Femur (tissue), 1 donor: ENCODE measurements at regions not wholly inside any gene's neighbourhood (a gene's known extent, or its start where the extent isn't known, plus 50 kb on each side); places are given as distances from the start of the nearest gene placed in this dataset.
"Not testable (repeated sequence)": the region's sequence is repeated elsewhere in the genome, so short reads cannot be mapped to it uniquely, and the experiment has no call there.

ENCODE experiments used
- DNase-seq: peaks from one replicate; pipeline ENCODE4 v3.0.0-alpha.2; 2017

DNA sequence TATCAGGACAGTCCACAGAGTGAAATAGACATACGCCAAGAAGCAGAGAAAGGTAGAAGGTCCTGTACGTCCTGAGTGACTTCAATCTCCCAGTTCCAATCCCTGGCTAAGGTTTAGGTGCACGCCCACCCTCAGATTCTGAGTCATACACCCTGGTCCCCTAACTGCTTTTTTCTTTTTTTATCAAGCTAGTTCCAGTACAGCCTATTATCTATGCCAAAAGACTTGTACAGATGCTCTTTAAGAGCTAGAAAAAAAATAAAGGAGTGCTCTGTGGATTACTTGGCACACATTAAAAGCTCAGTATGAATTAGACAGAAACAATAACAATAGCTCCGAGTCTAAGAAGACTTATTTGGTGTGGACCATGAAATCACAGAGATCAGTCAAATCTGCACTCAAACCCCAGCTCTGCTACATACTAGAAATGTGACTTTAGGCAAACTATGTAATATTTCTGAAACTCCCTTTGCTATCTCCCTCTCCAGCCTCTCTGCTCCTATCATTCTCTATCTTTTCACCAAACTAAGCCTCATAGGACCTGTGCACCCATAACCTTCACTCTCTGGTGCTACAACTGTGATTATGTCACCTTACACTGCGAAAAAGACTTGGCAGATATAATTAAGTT lies 168.8 kb upstream of the KCTD7 start:
- not testable (repeated sequence) for DNase-seq

DNA sequence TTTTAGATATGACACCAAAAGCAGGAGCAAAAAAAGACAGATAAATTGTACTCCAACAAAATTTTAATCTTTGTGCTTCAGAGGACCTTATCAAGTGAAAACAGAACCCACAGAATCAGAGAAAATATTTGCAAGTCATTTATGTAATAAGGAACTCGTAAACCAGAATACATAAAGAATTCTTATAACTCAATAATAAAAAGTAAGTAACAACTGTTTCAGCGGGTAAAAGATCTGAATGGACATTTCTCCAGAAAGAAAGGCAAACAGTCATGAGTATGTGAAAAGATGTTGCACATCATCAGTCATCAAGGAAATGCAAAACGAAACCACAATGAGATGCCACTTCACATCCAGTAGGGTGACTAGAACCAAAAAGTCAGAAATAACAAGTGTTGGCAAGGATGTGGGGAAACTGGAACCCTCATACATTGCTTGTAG lies 167.7 kb upstream of the KCTD7 start:
- no peak for DNase-seq

DNA sequence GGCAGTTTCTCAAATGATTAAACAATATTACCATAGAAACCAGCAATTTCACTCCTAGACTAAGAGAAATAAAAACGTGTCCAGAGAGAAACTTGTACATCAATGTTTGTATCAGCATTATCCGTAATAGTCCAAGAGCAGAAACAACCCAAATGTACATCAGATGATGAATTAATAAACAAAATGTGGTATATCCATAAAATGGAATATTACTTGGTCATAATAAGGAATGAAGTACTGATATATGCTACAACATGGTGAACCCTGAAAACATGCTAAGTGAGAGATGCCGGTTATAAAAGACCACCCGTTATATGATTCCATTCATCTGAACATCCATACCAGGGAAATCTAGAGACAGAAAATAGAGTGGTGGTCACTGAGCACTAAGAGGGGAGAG lies 167.3 kb upstream of the KCTD7 start:
- DNase-seq: not testable (repeated sequence)

DNA sequence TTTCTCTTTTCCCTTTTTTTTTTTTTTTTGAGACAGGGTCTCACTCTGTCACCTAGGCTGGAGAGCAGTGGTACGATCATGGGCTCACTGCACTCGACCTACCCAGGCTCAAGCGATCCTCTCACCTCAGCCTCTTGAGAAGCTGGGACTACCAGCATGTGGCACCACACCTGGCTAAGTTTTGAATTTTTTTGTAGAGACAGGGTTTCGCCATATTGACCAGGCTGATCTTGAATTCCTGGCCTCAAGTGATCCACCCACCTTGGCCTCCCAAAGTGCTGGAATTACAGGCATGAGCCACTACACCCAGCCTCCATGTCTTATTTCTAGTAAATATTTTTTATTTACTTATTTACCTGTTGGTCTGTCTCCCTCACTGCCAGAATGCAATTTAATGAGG lies 165.8 kb upstream of the KCTD7 start:
- DNase-seq: not testable (repeated sequence)

DNA sequence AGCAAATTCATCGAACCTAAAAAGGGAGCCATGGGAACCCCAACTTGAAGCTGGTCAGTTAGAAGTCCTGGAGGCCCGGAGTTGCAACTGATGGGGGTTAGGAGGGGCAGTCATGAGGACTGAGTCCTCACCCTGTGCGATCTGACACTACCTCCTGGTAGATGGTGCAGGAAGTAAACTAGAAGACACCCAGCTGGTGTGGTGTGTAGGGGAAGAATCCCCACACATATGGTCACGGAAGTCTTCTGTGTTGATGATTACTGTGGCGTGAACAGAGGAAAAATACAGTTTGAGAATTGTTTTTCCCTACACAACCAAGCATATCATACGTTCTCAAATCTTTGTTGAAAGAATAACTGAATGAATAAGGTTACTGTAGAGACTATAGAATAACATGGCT lies 164.6 kb upstream of the KCTD7 start:
- no peak for DNase-seq

DNA sequence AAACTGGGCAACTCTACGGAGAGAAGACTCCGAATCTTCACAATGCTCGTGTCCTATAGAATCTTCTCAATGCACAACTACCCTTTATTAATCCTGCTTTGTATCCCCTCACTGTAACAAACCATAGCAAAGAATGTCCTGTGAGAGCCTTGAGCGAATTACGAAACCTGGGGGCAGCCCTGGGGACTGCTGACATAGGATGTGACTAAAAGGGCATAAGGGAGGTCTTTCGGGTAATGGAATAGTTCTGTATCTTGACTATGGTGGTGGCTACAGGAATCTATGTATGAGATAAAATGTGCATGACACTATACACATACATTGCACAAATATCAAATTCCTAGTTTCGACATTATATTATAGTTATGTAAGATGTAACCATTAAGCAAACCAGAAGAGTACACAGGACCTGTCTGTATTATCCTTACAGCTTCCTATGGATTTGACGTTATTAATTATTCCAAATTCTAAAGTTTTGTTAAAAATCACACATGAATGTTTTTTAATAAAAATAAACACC lies 162.5 kb upstream of the KCTD7 start:
- no peak for DNase-seq

DNA sequence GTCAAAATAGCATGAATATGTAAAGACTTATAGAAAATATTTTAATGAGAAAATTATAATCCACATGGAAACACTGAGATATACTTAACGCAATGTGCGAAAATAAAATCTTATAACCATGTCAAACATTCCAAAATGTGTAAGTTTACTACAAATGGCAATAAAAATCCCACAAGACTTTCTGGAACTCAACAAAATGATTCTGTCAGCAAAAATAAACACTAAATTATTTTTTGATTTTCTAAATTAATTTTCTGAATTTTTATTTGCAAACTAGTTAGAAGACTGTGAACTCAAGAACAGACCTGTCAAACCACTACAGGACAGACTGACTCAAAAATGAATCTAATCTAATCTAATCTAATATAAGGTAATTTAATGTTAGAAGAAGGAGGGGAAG lies 160.8 kb upstream of the KCTD7 start:
- DNase-seq: no peak

DNA sequence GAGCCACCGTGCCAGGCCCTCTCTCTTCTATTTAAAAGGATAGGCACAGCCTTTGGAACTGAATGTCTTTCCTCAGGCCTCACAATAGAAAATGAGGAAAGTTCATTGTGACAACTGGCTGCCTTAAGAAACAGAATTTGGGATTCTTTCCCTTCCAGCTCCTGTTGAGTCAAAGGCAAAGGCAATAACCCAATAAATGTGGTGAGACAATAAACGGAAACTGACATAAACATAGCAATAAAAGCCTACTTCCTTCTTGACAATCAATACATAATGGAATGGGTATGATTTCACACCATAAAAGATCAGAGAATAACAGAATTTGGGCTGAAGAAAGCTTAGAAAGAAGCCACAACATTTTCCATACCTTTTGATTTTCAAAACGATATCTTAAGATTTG lies 155.6 kb upstream of the KCTD7 start:
- not testable (repeated sequence) for DNase-seq

DNA sequence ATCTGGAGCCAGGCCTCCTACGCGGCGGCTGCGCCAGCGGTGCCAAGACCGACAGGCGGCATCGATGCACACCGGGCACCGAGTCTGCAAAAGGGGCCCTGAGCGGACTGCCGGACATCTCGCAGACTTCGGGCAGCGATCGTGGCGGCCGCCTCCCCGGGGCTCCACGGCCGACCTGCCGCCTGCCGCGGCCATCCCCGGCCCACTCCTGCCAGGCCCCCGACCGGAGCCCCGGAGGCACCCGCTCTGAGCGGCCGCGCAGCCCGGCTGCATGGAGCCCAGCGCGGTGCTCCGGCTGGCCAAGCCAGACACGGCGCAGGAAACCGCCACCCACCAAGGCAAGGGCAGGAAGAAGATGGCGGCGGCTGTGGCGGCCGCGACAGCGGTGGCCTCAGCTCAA lies 154.2 kb upstream of the KCTD7 start:
- no peak for DNase-seq

DNA sequence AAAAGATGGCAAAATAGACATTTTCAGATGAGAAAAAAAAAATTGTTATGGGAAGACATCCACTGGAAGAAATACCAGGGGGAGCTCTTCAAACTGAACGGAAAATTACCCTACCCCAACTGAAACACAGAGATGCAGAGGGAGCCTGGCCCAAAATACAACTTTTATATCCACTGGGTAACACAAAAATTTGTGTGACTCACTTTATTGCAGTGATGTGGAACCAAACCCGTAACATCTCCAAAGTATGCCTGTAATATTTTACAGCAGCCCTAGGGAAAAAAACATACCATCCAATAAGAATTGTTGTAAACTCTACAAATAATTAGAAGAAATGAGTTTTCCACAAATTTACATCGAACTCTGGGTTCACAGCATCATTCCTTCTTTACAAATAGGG lies 152.6 kb upstream of the KCTD7 start:
- DNase-seq: not testable (repeated sequence)

DNA sequence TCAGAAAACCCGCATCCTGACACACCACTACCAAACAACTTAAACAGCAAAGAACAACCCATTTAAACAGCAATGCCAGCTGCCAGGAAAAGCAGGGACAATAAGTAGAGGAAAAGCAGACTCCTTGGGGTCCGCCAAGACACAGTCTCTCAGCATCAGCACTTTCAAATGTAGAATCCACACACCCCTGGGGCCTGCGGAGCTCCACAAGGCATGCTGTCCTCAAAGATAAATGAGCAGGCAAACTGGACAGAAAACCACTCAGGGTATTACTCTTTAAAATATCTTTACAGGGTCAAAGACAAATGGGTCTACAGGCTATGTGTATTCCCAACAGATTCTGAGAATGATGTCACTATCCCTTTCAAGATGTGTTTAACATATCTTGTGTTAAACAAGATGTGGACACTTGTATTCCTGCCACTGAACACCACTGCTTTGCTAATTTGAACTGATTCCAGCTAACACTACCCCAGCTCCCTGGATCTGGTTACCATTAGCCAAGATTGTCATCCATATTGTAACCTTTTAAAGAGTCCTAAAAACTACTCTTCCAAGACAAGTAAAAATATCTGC lies 150.8 kb upstream of the KCTD7 start:
- DNase-seq: not testable (repeated sequence)

DNA sequence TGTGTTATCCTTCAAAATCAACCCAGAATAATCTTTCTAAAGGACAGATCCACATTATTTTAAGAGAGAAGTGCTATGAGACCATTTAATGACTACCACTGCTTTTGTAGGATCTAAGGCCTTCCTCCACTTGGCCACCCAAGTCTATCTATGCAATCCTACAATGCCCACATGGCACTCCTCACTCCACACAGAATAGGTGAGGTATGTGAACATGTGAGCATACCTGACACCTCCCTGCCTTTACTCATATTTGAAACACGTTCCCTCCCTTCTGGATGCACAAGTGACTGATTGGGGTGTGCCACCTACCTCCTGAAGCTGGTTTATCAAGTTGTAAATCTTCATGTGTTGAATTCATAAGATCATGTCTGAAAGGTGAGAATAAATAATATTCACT lies 147.5 kb upstream of the KCTD7 start:
- not testable (repeated sequence) for DNase-seq

DNA sequence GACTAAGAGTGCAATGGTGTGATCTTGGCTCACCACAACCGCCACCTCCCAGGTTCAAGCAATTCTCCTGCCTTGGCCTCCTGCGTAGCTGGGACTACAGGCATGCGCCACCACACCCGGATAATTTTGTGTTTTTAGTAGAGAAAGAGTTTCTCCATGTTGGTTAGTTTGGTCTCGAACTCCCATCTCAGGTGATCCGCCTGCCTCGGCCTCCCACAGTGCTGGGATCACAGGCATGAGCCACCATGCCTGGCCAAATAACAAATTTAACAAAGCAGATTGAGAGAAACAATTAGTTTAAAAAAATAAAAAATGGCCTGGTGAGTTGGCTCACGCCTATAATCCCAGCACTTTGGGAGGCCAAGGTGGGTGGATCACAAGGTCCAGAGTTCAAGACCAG lies 139.6 kb upstream of the KCTD7 start:
- not testable (repeated sequence) for DNase-seq

DNA sequence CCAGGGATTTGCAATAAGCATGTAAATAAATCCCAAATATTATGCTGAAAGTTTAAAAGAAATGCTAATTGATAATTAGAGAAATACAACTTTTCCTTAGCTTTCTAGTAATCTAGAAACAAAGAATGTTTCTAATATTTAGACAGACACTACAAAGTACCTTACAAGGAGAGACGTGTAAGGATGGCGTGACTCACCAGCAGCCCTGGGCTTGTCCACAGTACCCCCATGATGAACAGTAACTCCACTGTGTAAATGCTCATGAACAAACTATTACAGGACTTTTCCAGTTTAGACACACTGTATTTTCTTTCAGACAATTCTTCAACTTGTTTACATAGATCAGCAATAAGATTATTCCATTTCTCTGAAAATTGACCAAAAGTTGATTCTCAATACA lies 138.9 kb upstream of the KCTD7 start:
- DNase-seq: not testable (repeated sequence)

DNA sequence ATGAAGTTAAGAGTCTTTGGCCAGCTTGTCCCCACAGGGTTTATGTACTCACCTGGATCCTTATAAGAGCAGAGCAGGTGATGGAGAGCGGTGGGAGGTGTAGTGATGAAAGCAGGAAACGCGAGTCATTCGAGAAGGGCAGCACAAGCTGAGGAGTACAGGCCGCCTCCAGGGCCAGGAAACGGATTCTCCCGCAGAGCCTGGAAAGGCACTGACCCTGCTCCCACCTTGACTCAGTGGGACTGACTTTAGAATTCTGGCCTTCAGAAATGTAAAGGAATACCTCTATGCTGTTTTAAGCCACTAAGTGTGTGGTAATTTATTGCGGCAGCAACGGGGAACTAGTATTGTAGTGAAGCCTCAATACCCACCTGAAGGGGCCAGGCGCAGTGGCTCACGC lies 137.7 kb upstream of the KCTD7 start:
- DNase-seq: not testable (repeated sequence)

DNA sequence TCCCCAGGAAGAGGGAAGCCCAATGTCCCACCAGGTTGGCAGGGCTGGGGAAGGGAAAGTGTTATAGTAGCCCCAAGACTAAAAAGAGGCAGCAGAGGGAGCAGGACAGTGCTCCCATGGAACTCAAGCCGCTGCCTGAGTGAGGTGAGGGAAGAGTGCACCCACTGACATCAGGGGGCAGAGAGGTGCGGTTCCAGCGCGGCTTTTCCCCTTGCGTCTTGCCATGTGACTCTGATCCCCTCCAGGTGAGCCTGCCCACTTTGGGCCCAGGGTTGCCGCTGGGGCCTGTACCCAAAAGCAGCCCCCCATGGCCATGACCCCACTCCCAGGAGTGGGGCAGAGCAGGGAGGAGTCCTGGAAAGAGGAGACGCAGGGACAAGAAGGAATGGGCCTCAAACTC lies 136.3 kb upstream of the KCTD7 start:
- not testable (repeated sequence) for DNase-seq

DNA sequence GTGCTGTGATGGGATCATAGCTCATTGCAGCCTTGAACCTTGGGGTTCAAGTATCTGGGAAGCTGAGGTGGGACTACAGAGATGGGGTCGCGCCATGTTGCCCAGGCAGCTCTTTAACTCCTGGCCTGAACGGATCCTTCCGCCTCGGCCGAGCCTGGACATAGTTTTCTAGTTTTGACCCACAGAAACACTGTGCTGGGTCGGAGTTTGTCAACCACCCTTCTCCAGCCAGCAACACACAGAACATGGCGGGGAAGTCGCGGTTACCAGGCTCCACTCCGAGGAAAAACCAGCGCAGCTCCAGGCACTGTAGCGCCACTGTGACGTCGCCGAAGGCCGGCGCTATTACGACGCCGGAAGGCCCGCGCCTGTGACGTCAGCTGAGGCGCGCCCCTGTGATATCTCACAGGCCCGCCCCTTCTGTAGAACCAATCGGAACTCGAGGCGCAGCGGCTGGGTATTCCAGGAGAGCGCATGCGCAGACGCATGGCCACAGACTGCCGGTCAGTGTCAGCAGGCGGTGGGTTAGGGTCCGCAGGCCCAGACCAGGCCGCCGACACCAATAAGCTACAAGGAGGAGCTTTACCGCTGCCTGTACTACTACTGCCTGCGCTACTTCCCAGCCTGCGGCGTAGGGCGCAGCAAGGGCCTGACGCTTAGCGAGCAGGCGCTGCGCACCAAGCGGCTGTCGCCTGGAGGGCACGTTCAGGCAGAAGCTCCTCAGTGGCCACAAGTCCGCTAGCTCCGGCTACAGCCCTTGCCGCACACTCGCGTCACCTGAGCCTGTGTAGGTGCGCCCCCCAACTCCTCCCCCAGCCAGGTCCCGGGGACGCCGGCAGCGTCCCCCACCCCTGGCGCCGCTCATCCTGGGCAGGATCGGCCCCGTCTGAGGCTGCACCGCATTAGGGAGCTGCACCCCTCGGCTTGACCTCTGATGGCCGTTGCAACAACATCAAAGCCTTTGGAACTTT lies 135.2 kb upstream of the KCTD7 start:
- peak; percentile 98 for DNase-seq

DNA sequence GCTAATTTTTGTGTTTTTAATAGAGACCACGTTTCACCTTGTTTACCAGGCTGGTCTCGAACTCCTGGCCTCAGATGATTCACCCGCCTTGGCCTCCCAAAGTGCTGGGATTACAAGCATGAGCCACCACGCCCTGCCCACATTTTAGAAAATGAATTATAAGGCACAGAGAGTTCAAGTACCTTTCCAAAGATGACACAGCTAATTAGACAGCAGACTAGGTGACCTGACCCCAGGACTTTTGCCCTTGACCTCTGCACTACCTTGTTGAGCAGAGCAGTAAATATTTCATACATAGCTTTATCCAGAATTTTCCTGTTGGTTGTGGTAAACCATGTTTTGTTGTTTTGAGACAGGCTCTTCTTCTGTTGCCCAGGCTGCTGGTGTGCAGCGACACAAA lies 131.3 kb upstream of the KCTD7 start:
- no peak for DNase-seq

DNA sequence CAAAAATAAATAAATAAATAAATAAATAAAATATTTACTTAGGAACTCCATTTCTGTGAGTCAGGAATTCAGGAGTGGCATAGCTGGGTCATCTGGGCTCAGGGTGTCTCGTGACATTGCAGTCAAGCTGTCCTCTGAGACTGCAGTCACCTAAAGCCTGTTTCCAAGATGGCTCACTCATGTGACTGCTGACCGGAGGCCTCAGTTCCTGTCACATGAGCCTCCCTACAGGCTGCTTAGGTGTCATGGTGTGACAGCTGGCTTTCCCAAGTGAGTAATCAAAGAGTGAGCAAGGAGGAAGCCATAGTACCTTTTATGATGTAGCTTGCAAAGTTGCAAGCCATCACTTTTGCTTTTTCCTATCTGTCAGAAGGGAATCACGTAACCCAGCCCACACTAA lies 128.6 kb upstream of the KCTD7 start:
- DNase-seq: no peak

DNA sequence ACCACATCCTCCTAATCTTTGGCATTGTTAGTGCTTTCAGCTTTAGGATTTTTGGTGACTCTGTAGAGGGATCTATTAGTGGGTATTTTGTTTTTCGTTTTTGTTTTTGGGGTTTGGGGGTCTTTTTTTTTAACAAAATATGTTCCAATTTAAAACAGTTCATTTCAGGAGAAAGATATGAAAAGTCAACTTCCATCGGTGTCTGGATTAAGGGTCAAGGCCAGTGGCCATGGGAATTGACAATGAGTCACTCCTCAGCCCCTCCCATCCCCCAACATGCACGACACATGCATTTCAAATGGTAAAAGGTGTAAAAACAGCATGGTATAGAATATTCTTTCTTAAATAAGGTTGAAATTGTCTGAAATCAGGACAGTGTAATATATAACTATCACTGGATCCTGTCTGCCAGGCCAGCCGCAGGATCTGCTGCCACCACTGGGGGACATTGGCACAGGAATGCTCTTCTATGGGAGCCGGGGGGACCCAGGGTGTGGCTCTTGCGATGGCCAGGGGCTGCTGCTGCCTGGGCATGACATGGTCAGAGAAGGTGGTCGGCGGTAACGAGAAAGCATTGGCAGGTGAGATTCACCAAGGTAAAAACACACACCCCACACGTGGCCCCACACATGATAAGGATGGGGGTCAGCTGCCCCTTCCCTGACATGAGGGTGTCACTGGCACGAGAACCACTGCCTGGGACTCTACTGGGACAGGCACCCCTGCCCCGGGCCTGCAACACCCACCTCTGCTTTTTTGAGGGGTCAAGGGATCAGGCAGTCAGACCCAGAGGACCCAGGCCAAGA lies 126.2 kb upstream of the KCTD7 start:
- no peak for DNase-seq

DNA sequence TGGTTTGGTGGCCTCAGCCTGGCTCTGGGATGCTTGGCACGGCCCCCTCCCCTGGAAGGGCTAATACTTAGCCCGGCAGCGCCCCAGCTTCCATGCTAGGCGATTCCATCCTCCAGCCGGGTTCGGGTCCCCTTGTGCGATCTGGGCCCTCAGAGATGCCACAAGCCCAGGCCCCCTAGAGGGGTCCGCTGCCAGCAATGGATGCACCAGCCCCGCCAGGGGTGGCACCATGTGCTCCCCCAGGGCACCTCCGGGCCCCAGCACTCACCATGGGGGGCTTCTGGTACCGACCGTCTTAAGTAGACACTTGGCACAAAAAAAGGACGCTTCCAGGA lies 125.7 kb upstream of the KCTD7 start:
- DNase-seq: no peak

DNA sequence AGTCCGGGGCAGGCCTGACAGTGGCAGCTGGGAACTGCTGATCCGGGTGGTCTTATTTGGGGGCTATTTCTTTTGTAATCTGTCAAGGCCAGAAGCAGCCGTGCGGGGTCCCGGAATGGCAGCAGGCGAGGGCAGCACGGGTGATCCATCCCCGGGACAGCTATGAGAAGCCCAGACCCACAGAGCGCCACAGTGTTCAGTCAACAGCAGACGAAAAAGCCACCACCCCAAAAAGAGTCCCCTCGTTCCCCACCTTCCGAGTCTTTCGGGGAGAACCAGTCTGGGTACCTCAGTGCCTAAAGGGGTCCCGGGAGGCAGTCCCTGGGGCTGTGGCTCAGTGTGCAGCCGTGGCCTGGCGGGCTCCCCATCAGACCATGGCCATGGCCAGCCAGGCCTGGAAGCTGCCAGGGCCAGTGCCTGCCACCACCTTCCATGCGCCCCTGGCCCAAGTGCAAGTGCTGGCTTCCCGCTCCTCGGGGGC lies 125.1 kb upstream of the KCTD7 start:
- no peak for DNase-seq

DNA sequence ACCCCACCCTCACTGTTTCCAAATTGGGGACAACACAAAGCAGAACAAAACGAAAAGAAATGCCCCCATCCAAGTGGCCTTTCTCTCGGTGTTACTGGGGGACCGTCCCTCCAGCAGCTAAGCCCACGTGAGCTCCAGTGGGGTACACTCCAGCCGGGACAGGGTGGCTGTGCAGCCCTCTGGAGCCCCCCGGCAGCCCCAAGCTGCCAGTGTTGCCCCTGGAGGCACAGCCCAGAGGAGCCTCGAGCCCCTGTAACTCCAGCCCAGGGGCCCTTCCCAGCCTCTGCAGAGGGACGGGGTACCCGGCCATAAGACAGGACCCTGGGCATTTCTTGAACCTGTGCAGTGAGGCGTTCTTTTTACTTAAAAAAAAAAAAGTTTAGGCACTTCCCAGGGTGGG lies 124.5 kb upstream of the KCTD7 start:
- DNase-seq: no peak
